GM12878 (cell line): ENCODE measurements at regions not wholly inside any gene's neighbourhood (a gene's known extent, or its start where the extent isn't known, plus 50 kb on each side); places are given as distances from the start of the nearest gene placed in this dataset.

Source experiments
- ATAC-seq: fragments of 200-7000 bp; cut with Tn5 transposase; 3 replicates; pipeline ENCODE4 v1.9.1; 2020; ENCODE audit warnings: mild to moderate bottlenecking, moderate library complexity
- BruUV-seq: library from RNA; stranded (reverse); fragments of 400-500 nt; replicated peaks from 2 replicates; lab custom pipeline; 2021; lab: Mats Ljungman, UMichigan
- CTCF ChIA-PET: fragments of 300-600 bp; sonication (Branson Sonifier 250); formaldehyde crosslinking; extraction: SDS; loops from one replicate; lab custom pipeline; 2021; ENCODE audit warnings: inconsistent platforms; lab: Yijun Ruan, JAX
- POLR2A ChIA-PET: fragments of 350-600 bp; formaldehyde crosslinking; extraction: SDS; loops from one replicate; lab custom pipeline; 2021; ENCODE audit warnings: inconsistent platforms; lab: Charles Lee
- RAD21 ChIA-PET: fragments of 300-600 bp; sonication (Branson Sonifier 250); formaldehyde crosslinking; loops from one replicate; lab custom pipeline; 2023; ENCODE audit warnings: antibody characterized with exemption; ENCODE audit not compliant: unreplicated experiment; lab: Charles Lee
- SMC1A ChIA-PET: fragments of 300-600 bp; sonication (Branson Sonifier 250); formaldehyde crosslinking; loops from one replicate; lab custom pipeline; 2023; ENCODE audit not compliant: unreplicated experiment, uncharacterized antibody; lab: Charles Lee
- DNase-seq: peaks from one replicate; pipeline ENCODE4 v3.0.0-alpha.2; 2011; ENCODE audit warnings: low read depth, low spot score
- FAIRE-seq: peaks from 3 replicates; lab custom pipeline; 2011; peaks lifted over from hg19 to GRCh38; lab: Jason Lieb, UNC
- H2AFZ ChIP-seq: 2 replicates; pipeline ENCODE4 v1.6.0; 2011; ENCODE audit warnings: low read depth, low read length, control low read depth; ENCODE audit not compliant: control insufficient read depth
- H3K27ac ChIP-seq: 2 replicates; pipeline ENCODE4 v1.5.1; 2011; ENCODE audit warnings: control low read depth; ENCODE audit not compliant: control insufficient read depth, insufficient read depth
- H3K27me3 ChIP-seq, 2 experiments: replicated peaks in 1 of 2; 2 replicates each; pipeline versions ENCODE4 v1.6.0 to v1.6.1; 2011; ENCODE audit warnings: low read length in 1 of 2; ENCODE audit not compliant: control insufficient read depth in 2 of 2, insufficient read depth in 2 of 2
- H3K36me3 ChIP-seq, 2 experiments: 2 replicates each; pipeline ENCODE4 v1.5.1; 2011; ENCODE audit warnings: low read length in 1 of 2; ENCODE audit not compliant: control insufficient read depth in 2 of 2, insufficient read depth in 2 of 2
- H3K4me1 ChIP-seq: 2 replicates; pipeline ENCODE4 v1.6.1; 2011; ENCODE audit warnings: mild to moderate bottlenecking, low read length, moderate library complexity, mixed read lengths; ENCODE audit not compliant: control insufficient read depth, insufficient read depth
- H3K4me2 ChIP-seq: 2 replicates; pipeline ENCODE4 v1.6.0; 2011; ENCODE audit warnings: control low read depth; ENCODE audit not compliant: control insufficient read depth, insufficient read depth
- H3K4me3 ChIP-seq: fragments of 200-600 bp; sonication (generic); 2 replicates; pipeline ENCODE4 v1.5.1; 2016
- H3K79me2 ChIP-seq: 2 replicates; pipeline ENCODE4 v1.6.0; 2011; ENCODE audit warnings: low read length; ENCODE audit not compliant: control insufficient read depth, insufficient read depth
- H3K9ac ChIP-seq: 2 replicates; pipeline ENCODE4 v1.8.0; 2011; ENCODE audit warnings: low read length, control low read depth, mixed read lengths; ENCODE audit not compliant: control insufficient read depth, insufficient read depth
- H3K9me3 ChIP-seq: replicated peaks from 3 replicates; pipeline ENCODE4 v1.5.1; 2011; ENCODE audit warnings: mild to moderate bottlenecking, low read length; ENCODE audit not compliant: control insufficient read depth, insufficient read depth
- H4K20me1 ChIP-seq: 2 replicates; pipeline ENCODE4 v1.6.0; 2011; ENCODE audit not compliant: control insufficient read depth, insufficient read depth
- BCLAF1 ChIP-seq: fragments of 450-650 bp; IDR thresholded peaks from 2 replicates; pipeline ENCODE4 v1.6.1; 2017; ENCODE audit warnings: antibody characterized with exemption, mild to moderate bottlenecking, moderate library complexity
- CHD2 ChIP-seq: IDR thresholded peaks from 2 replicates; pipeline ENCODE4 v1.6.1; 2011; ENCODE audit warnings: low read depth, low read length, improper control_type of control experiment, borderline replicate concordance
- E2F8 ChIP-seq: fragments of 450-650 bp; IDR thresholded peaks from 2 replicates; pipeline ENCODE4 v1.6.1; 2018; ENCODE audit warnings: mild to moderate bottlenecking, low read depth, moderate library complexity; ENCODE audit not compliant: partially characterized antibody
- EP300 ChIP-seq, 2 experiments: fragments of 150-350 bp in 1 of 2; IDR thresholded peaks; 2 replicates each; pipeline ENCODE4 v1.6.1; 2011 to 2012; ENCODE audit warnings: low read depth in 2 of 2, low read length in 2 of 2, borderline replicate concordance in 1 of 2, improper control_type of control experiment in 1 of 2, inconsistent platforms in 1 of 2; ENCODE audit not compliant: control insufficient read depth in 1 of 2
- ESRRA ChIP-seq: IDR thresholded peaks from 2 replicates; pipeline ENCODE4 v1.6.1; 2012; ENCODE audit warnings: mild to moderate bottlenecking, low read length, improper control_type of control experiment
- LARP7 ChIP-seq: fragments of 450-650 bp; IDR thresholded peaks from 2 replicates; pipeline ENCODE4 v1.6.1; 2017; ENCODE audit warnings: mild to moderate bottlenecking
- MYB ChIP-seq: fragments of 150-350 bp; IDR thresholded peaks from 2 replicates; pipeline ENCODE4 v1.6.1; 2014; ENCODE audit warnings: mild to moderate bottlenecking, low read depth, low read length, borderline replicate concordance
- RELB ChIP-seq: fragments of 450-650 bp; IDR thresholded peaks from 2 replicates; pipeline ENCODE4 v1.6.1; 2017; ENCODE audit warnings: low read depth, mild to moderate bottlenecking, moderate library complexity
- SREBF1 ChIP-seq: IDR thresholded peaks from 2 replicates; pipeline ENCODE4 v1.6.1; 2012; ENCODE audit warnings: mild to moderate bottlenecking, low read length
- SRF ChIP-seq, 2 experiments: IDR thresholded peaks; 2 replicates each; pipeline ENCODE4 v1.6.1; 2011; ENCODE audit warnings: low read depth in 2 of 2, low read length in 2 of 2, mild to moderate bottlenecking in 1 of 2, moderate library complexity in 1 of 2
- TBL1XR1 ChIP-seq: IDR thresholded peaks from 2 replicates; pipeline ENCODE4 v1.6.1; 2012; ENCODE audit warnings: low read depth, low read length, improper control_type of control experiment
- YY1 ChIP-seq: IDR thresholded peaks from 2 replicates; pipeline ENCODE4 v1.6.1; 2011; ENCODE audit warnings: low read depth, mild to moderate bottlenecking, low read length
- ZBED1 ChIP-seq: IDR thresholded peaks from 2 replicates; pipeline ENCODE4 v1.6.1; 2016; ENCODE audit warnings: borderline replicate concordance
- ZNF687 ChIP-seq: fragments of 450-650 bp; IDR thresholded peaks from 2 replicates; pipeline ENCODE4 v1.6.1; 2017; ENCODE audit warnings: mild to moderate bottlenecking, moderate library complexity
- WGBS: methylation state at CpG from one replicate; pipeline ENCODE4 v1.1.6; 2016; ENCODE audit warnings: low lambda C conversion rate; ENCODE audit not compliant: insufficient replicate concordance, insufficient coverage; ENCODE audit errors: missing lambda C conversion rate; 5-methylcytosine and 5-hydroxymethylcytosine counted together
- in situ Hi-C: fragments of 300-500 bp; cut with MboI; formaldehyde crosslinking; loops from 9 replicates; pipeline ENCODE4 v1.14.3; 2018; ENCODE audit warnings: mixed read lengths
- intact Hi-C: fragments of 100-400 bp; cut with micrococcal nuclease; formaldehyde crosslinking; loops from one replicate; pipeline ENCODE4 v1.14.2; 2022; ENCODE audit not compliant: unreplicated experiment

DNA sequence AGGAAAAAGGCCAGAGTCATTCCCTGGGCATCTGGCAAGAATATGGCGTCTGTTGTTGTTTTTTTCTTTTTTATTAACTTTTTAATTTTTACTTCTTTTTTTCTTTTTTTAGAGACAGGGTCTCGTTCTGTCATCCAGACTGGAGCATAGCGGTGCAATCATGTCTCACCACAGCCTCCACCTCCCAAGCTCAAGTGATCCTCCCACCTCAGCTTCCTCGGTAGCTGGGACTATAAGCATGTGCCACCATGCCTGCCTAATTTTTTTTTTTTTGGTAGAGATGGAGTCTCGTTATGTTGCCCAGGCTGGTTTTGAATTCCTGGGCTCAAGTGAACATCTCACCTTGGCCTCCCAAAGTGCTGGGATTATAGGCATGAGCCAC, 54.0 kb upstream of the PRDM11 start:
- FAIRE-seq: no peak
- ATAC-seq: no peak
- ChIA-PET RAD21 (no interaction called here), CTCF (no interaction called here), SMC1A (no interaction called here), POLR2A (no interaction called here)
- 5% methylated on average over 4 of the region's 5 CpGs for WGBS
- Histone ChIP-seq H3K36me3 (no peaks in the 10 kb centered on the region), H3K4me2 (no peak overlapping the region), H3K27me3 (peaks cover 0 to 2% of the 10 kb centered on the region in 2 experiments; a peak in 3 of 4 replicates), H3K4me1 (no peaks in the 10 kb centered on the region), H4K20me1 (no peaks in the 10 kb centered on the region), H3K9ac (no peak overlapping the region), H3K27ac (no peak overlapping the region), H3K9me3 (no peaks in the 10 kb centered on the region), H3K4me3 (no peak overlapping the region), H3K79me2 (no peaks in the 10 kb centered on the region), H2AFZ (no peak overlapping the region)
- intact Hi-C loops (no loop called here), in situ Hi-C loops (no loop called here)
- DNase-seq: no peak
- no TSS peak for BruUV-seq
- no peak for TF ChIP-seq ZBED1
- TF ChIP-seq BCLAF1: no peak
- no peak for TF ChIP-seq YY1
- TF ChIP-seq SRF (IDR thresholded peaks at IDR 0.05; ENCODE audit: low read depth in 2 of 2, low read length in 2 of 2): no peak
- TF ChIP-seq SREBF1: no peak
- TF ChIP-seq MYB: no peak
- no peak for TF ChIP-seq LARP7
- no peak for TF ChIP-seq ZNF687
- TF ChIP-seq EP300 (IDR thresholded peaks at IDR 0.05; ENCODE audit: borderline replicate concordance in 1 of 2, control insufficient read depth in 1 of 2, low read depth in 2 of 2, low read length in 2 of 2): no peak
- TF ChIP-seq RELB: no peak
- no peak for TF ChIP-seq E2F8
- no peak for TF ChIP-seq TBL1XR1
- no peak for TF ChIP-seq CHD2
- no peak for TF ChIP-seq ESRRA
